H1 (cell line): ENCODE measurements at regions not wholly inside any gene's neighbourhood (a gene's known extent, or its start where the extent isn't known, plus 50 kb on each side); places are given as distances from the start of the nearest gene placed in this dataset.

ENCODE experiments used
- CTCF ChIA-PET: fragments of 300-600 bp; sonication (Branson Sonifier 250); formaldehyde crosslinking; loops from one replicate; lab custom pipeline; 2021; ENCODE audit not compliant: partially characterized antibody; lab: Charles Lee
- POLR2A ChIA-PET: fragments of 300-600 bp; sonication (Branson Sonifier 250); formaldehyde crosslinking; loops from one replicate; lab custom pipeline; 2021; ENCODE audit warnings: inconsistent platforms; ENCODE audit not compliant: partially characterized antibody; lab: Charles Lee
- DNase-seq, 2 experiments: peaks; one replicate each; pipeline versions ENCODE4 v3.0.0 to v3.0.0-alpha.2; 2010 to 2022; ENCODE audit warnings: low spot score in 2 of 2, low read depth in 1 of 2, mixed read lengths in 1 of 2
- FAIRE-seq: peaks from 2 replicates; lab custom pipeline; 2011; peaks lifted over from hg19 to GRCh38; lab: Jason Lieb, UNC
- H2AFZ ChIP-seq: 2 replicates; pipeline ENCODE4 v1.8.1; 2012; ENCODE audit warnings: low read length, inconsistent platforms
- H2AK5ac ChIP-seq: 2 replicates; pipeline ENCODE4 v1.6.1; 2013; ENCODE audit warnings: low read depth, low read length
- H2BK120ac ChIP-seq: replicated peaks from 2 replicates; pipeline ENCODE3; 2013; ENCODE audit warnings: low read depth, low read length, inconsistent platforms
- H2BK12ac ChIP-seq: 2 replicates; pipeline ENCODE4 v1.6.1; 2013; ENCODE audit warnings: low read depth, low read length
- H2BK15ac ChIP-seq: 2 replicates; pipeline ENCODE4 v1.6.1; 2013; ENCODE audit warnings: low read length
- H2BK20ac ChIP-seq: 2 replicates; pipeline ENCODE4 v1.6.1; 2013; ENCODE audit warnings: low read length
- H2BK5ac ChIP-seq: 2 replicates; pipeline ENCODE4 v1.6.1; 2013; ENCODE audit warnings: low read depth, low read length
- H3K14ac ChIP-seq: 2 replicates; pipeline ENCODE4 v1.6.1; 2013; ENCODE audit warnings: inconsistent platforms; ENCODE audit not compliant: insufficient read length
- H3K18ac ChIP-seq: 2 replicates; pipeline ENCODE4 v1.6.1; 2013; ENCODE audit warnings: low read length; ENCODE audit errors: extremely low read depth
- H3K23ac ChIP-seq: 2 replicates; pipeline ENCODE4 v1.6.1; 2013; ENCODE audit warnings: inconsistent platforms; ENCODE audit not compliant: insufficient read length
- H3K23me2 ChIP-seq: 2 replicates; pipeline ENCODE4 v1.6.1; 2013; ENCODE audit warnings: low read depth, low read length
- H3K27ac ChIP-seq: 2 replicates; pipeline ENCODE4 v1.6.1; 2011; ENCODE audit warnings: low read depth, low read length, inconsistent platforms
- H3K27me3 ChIP-seq, 4 experiments: replicated peaks in 1 of 4; 1 replicate in 1 of 4; 2 replicates in 3 of 4; pipeline versions ENCODE4 v1.6.1 to v1.8.1; 2011 to 2013; ENCODE audit warnings: low read length in 3 of 4, mild to moderate bottlenecking in 3 of 4, inconsistent platforms in 2 of 4, mixed read lengths in 2 of 4, moderate library complexity in 1 of 4; ENCODE audit not compliant: control insufficient read depth in 3 of 4, insufficient read depth in 3 of 4; ENCODE audit errors: extremely low read depth in 1 of 4
- H3K36me3 ChIP-seq, 4 experiments: 2 replicates each; pipeline versions ENCODE4 v1.6.1 to v1.8.1; 2011 to 2013; ENCODE audit warnings: mild to moderate bottlenecking in 4 of 4, low read length in 3 of 4, moderate library complexity in 2 of 4, control low read depth in 1 of 4, inconsistent platforms in 1 of 4; ENCODE audit not compliant: insufficient read depth in 4 of 4, control insufficient read depth in 2 of 4
- H3K4ac ChIP-seq: replicated peaks from 2 replicates; pipeline ENCODE3; 2013; ENCODE audit warnings: low read length, low read depth, mixed read lengths, inconsistent platforms; ENCODE audit not compliant: insufficient read length
- H3K4me1 ChIP-seq, 4 experiments: replicated peaks in 1 of 4; 1 replicate in 1 of 4; 2 replicates in 3 of 4; pipeline versions ENCODE4 v1.6.1 to v1.8.1; 2011 to 2013; ENCODE audit warnings: low read length in 3 of 4, inconsistent platforms in 2 of 4, mixed read lengths in 1 of 4; ENCODE audit not compliant: insufficient read depth in 4 of 4, control insufficient read depth in 3 of 4
- H3K4me2 ChIP-seq, 2 experiments: 2 replicates each; pipeline versions ENCODE4 v1.6.1 to v1.8.1; 2011 to 2013; ENCODE audit warnings: low read depth in 2 of 2, low read length in 2 of 2, control low read depth in 1 of 2, inconsistent platforms in 1 of 2, mild to moderate bottlenecking in 1 of 2; ENCODE audit not compliant: insufficient read depth in 1 of 2
- H3K4me3 ChIP-seq, 4 experiments: fragments of 200-600, 300-600 bp in 1 of 4; sonication (generic), shearing (Covaris generic), sonication (Bioruptor Twin) in 1 of 4; 2 replicates each; pipeline versions ENCODE4 v1.5.1 to v1.8.1; 2011 to 2016; ENCODE audit warnings: low read length in 4 of 4, low read depth in 3 of 4, control low read depth in 2 of 4, inconsistent platforms in 2 of 4, mild to moderate bottlenecking in 2 of 4, mixed read lengths in 1 of 4, moderate library complexity in 1 of 4; ENCODE audit not compliant: insufficient read depth in 2 of 4; ENCODE audit errors: extremely low read depth in 1 of 4
- H3K56ac ChIP-seq: replicated peaks from 2 replicates; pipeline ENCODE3; 2013; ENCODE audit warnings: low read depth, mild to moderate bottlenecking, mixed read lengths, low read length, inconsistent platforms; ENCODE audit not compliant: insufficient read length
- H3K79me1 ChIP-seq: 2 replicates; pipeline ENCODE4 v1.6.1; 2013; ENCODE audit warnings: low read depth, low read length, control low read depth
- H3K79me2 ChIP-seq, 2 experiments: 2 replicates each; pipeline versions ENCODE4 v1.6.1 to v1.8.1; 2012 to 2013; ENCODE audit warnings: low read length in 2 of 2, mild to moderate bottlenecking in 2 of 2, inconsistent platforms in 1 of 2; ENCODE audit not compliant: insufficient read depth in 2 of 2, control insufficient read depth in 1 of 2
- H3K9ac ChIP-seq, 4 experiments: replicated peaks in 1 of 4; 1 replicate in 1 of 4; 2 replicates in 3 of 4; pipeline versions ENCODE4 v1.6.1 to v1.8.1; 2011 to 2013; ENCODE audit warnings: low read depth in 3 of 4, low read length in 3 of 4, control low read depth in 2 of 4, mild to moderate bottlenecking in 2 of 4, moderate library complexity in 2 of 4, inconsistent platforms in 1 of 4; ENCODE audit errors: extremely low read depth in 1 of 4
- H3K9me3 ChIP-seq, 2 experiments: 2 replicates each; pipeline versions ENCODE4 v1.6.1 to v1.8.1; 2012 to 2013; ENCODE audit warnings: mild to moderate bottlenecking in 2 of 2, moderate library complexity in 2 of 2, control low read depth in 1 of 2, inconsistent platforms in 1 of 2, low read depth in 1 of 2, low read length in 1 of 2, mixed read lengths in 1 of 2; ENCODE audit not compliant: insufficient read depth in 2 of 2
- H4K20me1 ChIP-seq, 2 experiments: replicated peaks in 1 of 2; 2 replicates each; pipeline versions ENCODE3 to v1.8.1; 2011 to 2013; ENCODE audit warnings: inconsistent platforms in 2 of 2, low read length in 2 of 2, mild to moderate bottlenecking in 1 of 2; ENCODE audit not compliant: insufficient read depth in 2 of 2, control insufficient read depth in 1 of 2
- H4K5ac ChIP-seq: 2 replicates; pipeline ENCODE4 v1.6.1; 2013; ENCODE audit warnings: low read length, low read depth, mixed read lengths, inconsistent platforms; ENCODE audit not compliant: insufficient read length
- H4K8ac ChIP-seq: 2 replicates; pipeline ENCODE4 v1.8.0; 2013; ENCODE audit warnings: mild to moderate bottlenecking, moderate library complexity, low read length, inconsistent platforms; ENCODE audit not compliant: insufficient read depth; ENCODE audit errors: extremely low read depth
- H4K91ac ChIP-seq: replicated peaks from 2 replicates; pipeline ENCODE3; 2013; ENCODE audit warnings: low read length, mixed read lengths, inconsistent platforms; ENCODE audit not compliant: insufficient read length
- MAFK ChIP-seq: IDR thresholded peaks from 2 replicates; pipeline ENCODE4 v1.6.1; 2012; ENCODE audit warnings: low read depth, mild to moderate bottlenecking, improper control_type of control experiment, low read length
- RAD21 ChIP-seq, 2 experiments: IDR thresholded peaks in 1 of 2; conservative IDR thresholded peaks in 1 of 2; 2 replicates each; pipeline ENCODE4 v1.6.1; 2011; ENCODE audit warnings: low read depth in 2 of 2, low read length in 2 of 2, improper control_type of control experiment in 1 of 2, inconsistent platforms in 1 of 2, mild to moderate bottlenecking in 1 of 2, moderate library complexity in 1 of 2
- WGBS, 2 experiments: shearing (Covaris generic) in 1 of 2; methylation state at CpG; one replicate each; pipeline versions ENCODE4 v1.1.6 to v1.1.7; 2013 to 2015; ENCODE audit warnings: low lambda C conversion rate in 2 of 2, mixed read lengths in 2 of 2, inconsistent platforms in 1 of 2, low coverage in 1 of 2, missing lambda C conversion rate in 1 of 2; ENCODE audit not compliant: insufficient replicate concordance in 2 of 2, insufficient coverage in 1 of 2, insufficient read length in 1 of 2; ENCODE audit errors: extremely low coverage in 1 of 2, missing lambda C conversion rate in 1 of 2; 5-methylcytosine and 5-hydroxymethylcytosine counted together

DNA sequence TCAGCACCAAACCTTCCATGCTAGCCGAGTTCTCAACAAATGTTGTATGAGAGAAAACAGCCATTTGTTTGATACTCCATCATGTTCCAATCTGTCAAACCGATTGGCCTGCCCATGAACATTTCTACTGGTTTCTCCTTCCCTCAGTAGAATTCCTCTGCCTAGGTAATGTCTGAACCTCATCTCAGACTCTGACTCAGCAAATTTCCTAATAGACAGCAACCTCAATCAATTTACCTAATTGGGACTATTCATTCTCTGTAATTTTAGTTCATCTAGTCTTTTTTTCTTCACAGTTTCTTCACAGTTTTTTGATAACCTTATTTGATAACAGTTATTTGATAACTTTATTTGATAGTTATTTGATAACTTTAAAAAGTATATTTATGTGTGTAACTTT is 585.1 kb downstream of the DNAJB9 start:
- Histone ChIP-seq H3K9ac (no peak overlapping the region), H3K79me1 (no peaks in the 10 kb centered on the region), H3K27me3 (no peaks in the 10 kb centered on the region), H4K8ac (no peak overlapping the region), H3K4me1 (no peaks in the 10 kb centered on the region), H2AK5ac (no peak overlapping the region), H3K14ac (no peak overlapping the region), H2BK12ac (0 out of 2 replicates have a peak overlapping the region, but pooled peaks have one; percentile 23), H3K9me3 (no peaks in the 10 kb centered on the region), H4K20me1 (no peaks in the 10 kb centered on the region), H3K4me2 (no peak overlapping the region), H3K4me3 (no peak overlapping the region), H2BK20ac (no peak overlapping the region), H3K56ac (no peak overlapping the region), H3K23ac (no peak overlapping the region), H3K4ac (no peak overlapping the region), H3K79me2 (no peaks in the 10 kb centered on the region), H4K5ac (no peak overlapping the region), H3K27ac (no peak overlapping the region), H4K91ac (no peak overlapping the region), H3K23me2 (no peaks in the 10 kb centered on the region), H2BK120ac (peak overlapping the region; percentile 47), H2BK5ac (no peak overlapping the region), H3K18ac (no peak overlapping the region), H2BK15ac (no peak overlapping the region), H3K36me3 (no peaks in the 10 kb centered on the region), H2AFZ (0 out of 2 replicates have a peak overlapping the region, but pooled peaks have one; percentile 29)
- FAIRE-seq (no peak), DNase-seq (no peak)
- TF ChIP-seq RAD21 (IDR thresholded peaks at IDR 0.05 in 1 of 2, conservative IDR thresholded peaks at IDR 0.05 in 1 of 2; ENCODE audit: low read depth in 2 of 2, low read length in 2 of 2): no peak
- TF ChIP-seq MAFK: 0 out of 2 replicates have a peak, but pooled peaks have one; percentile 24
- CTCF ChIA-PET: no interaction called here
- POLR2A ChIA-PET: no interaction called here
- 93% methylated on average over 2 of the region's 2 CpGs; no CpG with 5 or more reads in 1 of the 2 experiments for WGBS, 2 experiments
